D341Med (cell line): ENCODE measurements at regions not wholly inside any gene's neighbourhood (a gene's known extent, or its start where the extent isn't known, plus 50 kb on each side); places are given as distances from the start of the nearest gene placed in this dataset.
A peak's percentile ranks its signal among the peaks of the same experiment; 100 is the strongest.
"Not testable (repeated sequence)": the region's sequence is repeated elsewhere in the genome, so short reads cannot be mapped to it uniquely, and the experiment has no call there.

ENCODE experiments used
- DNase-seq: peaks from one replicate; pipeline ENCODE4 v3.0.0; 2012; ENCODE audit warnings: low spot score

- DNase-seq: peak; percentile 12
Measured at GRCh38 chr11:24386546-24387397, 110.1 kb upstream of the LUZP2 start.

DNA sequence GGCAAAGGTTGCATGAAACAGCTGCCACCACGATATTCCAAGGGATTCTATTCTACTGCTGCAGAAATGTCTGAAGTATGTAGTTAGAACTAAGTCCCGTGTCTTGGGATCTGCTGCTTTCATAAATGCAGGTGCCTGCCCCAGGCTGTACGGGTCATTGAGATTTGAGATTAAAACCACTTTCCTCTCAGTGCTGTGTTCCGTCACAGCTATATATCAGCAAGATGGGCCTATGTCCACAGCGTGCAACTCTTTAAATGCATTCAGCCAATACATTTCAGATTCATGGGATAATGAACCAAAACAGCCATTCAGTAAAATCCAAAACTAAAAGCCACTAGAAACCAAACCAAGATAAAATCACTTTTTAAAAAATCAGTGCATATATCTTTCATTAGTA, 107.3 kb upstream of the LUZP2 start:
- DNase-seq: no peak

GRCh38 chr11:24390016-24390415, 106.8 kb upstream of the LUZP2 start:
- DNase-seq: no peak

GRCh38 chr11:24390762-24391161, 106.1 kb upstream of the LUZP2 start:
- DNase-seq: no peak

- no peak for DNase-seq
Measured at GRCh38 chr11:24391167-24391566, 105.7 kb upstream of the LUZP2 start.

- DNase-seq: no peak
Measured at GRCh38 chr11:24400059-24400665, 96.7 kb upstream of the LUZP2 start.

- DNase-seq: no peak
Measured at GRCh38 chr11:24406389-24406788, 90.5 kb upstream of the LUZP2 start.

DNA sequence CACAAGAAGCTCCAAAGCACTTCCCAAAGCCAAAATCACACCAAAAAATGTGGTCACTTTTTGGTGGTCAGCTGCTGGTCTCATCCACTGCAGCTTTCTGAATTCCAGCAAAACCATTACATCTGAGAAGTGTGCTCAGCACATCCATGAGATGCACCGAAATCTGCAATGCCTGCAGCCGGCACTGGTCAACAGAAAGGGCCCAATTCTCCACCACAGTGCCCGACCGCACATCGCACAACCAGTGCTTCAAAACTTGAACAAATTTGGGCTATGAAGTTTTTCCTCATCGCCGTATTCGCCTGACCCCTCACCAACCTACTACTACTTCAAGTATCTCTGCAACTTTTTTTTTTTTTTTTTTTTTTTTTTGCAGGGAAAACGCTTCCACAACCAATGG, 89.9 kb upstream of the LUZP2 start:
- no peak for DNase-seq

DNA sequence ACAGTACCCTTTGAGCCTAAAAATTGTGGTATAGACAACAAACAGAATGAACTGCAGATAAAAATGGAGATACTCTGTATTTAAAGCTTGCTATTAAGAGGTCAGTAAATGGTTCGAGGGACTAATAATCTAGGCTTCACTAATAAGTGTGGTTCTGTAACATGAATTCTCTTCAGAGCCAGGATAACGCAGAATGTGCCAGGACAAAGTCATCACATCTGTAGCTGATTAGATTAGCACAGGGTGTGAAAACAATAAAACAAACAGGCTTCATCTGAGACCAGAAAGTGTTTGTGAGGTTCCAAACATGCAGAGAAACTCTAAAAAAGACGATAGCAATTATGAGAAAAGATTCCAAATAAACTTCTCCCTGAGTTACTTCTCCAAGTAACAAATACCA, 89.1 kb upstream of the LUZP2 start:
- DNase-seq: no peak

GRCh38 chr11:24408202-24408601, 88.7 kb upstream of the LUZP2 start:
- no peak for DNase-seq

GRCh38 chr11:24411791-24412190, 85.1 kb upstream of the LUZP2 start:
- DNase-seq: no peak

DNA sequence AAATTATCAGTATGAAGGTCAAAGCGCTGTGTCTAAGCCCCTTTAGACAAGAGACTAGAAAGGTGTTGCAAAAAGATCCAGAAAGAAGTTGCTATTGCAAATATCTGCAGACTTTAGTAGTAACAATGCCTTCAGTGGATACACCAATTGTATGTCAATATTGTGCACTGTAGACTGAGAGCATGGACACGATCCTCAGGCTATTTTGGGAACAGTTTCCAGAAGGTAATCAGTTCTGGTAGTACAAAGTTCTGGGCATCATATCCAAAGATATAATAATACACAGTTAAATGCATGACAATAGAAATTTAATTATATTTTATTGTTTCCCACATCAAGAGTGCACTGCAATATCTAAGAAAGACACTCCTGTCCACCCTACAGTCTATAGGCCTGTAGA, 84.1 kb upstream of the LUZP2 start:
- no peak for DNase-seq

DNA sequence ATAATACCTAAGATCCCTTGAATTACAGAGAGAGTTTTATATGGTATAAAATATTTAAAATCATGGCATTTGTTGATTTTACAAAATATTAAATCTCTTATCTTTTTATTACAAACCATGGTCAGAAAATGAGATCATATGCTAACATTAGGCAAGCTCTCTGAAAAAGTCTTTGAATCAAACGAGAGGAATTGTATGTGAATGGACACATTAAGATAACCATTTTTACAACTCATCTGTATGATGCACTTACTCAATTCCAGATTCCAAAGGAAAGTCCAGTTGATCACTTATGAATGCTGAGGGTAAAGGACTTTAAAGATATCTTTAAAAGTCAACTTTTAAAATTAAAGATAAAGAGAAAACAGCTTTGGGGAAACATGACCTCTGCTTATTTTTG, 83.5 kb upstream of the LUZP2 start:
- no peak for DNase-seq

GRCh38 chr11:24415955-24416636, 80.8 kb upstream of the LUZP2 start:
- not testable (repeated sequence) for DNase-seq

GRCh38 chr11:24421766-24422165, 75.1 kb upstream of the LUZP2 start:
- no peak for DNase-seq

DNA sequence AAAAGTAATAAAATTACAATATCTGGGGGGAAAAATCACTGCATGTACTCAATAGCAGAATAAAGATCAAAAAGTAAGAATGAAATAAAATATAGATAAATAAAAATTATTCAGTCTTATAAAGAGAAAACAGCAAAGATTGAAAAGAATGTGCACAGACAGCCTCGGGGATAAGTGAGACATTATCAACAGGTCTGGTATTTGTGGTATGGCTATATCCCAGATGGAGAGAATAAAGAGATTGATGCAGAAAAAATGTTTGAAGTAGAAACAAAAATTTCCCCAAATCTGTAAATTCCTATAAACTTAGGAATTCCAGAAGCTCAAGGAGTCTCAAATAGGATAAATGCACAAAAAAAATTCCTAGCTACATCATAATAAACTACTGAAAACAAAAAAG, 74.5 kb upstream of the LUZP2 start:
- DNase-seq: no peak

- no peak for DNase-seq
Measured at GRCh38 chr11:24437123-24437522, 59.7 kb upstream of the LUZP2 start.
